Chondrocyte (in vitro differentiated cells): ENCODE measurements at regions not wholly inside any gene's neighbourhood (a gene's known extent, or its start where the extent isn't known, plus 50 kb on each side); places are given as distances from the start of the nearest gene placed in this dataset.

ENCODE experiments used
- DNase-seq: peaks from one replicate; pipeline ENCODE4 v3.0.0; 2021; ENCODE audit warnings: mixed read lengths, low spot score
- H3K27ac Mint-ChIP-seq: one replicate; pipeline ENCODE4 v1.8.0; 2021; ENCODE audit warnings: mild to moderate bottlenecking, moderate library complexity, mixed read lengths; ENCODE audit not compliant: unreplicated experiment
- H3K27me3 Mint-ChIP-seq: 2 replicates; pipeline ENCODE4 v1.8.0; 2021; ENCODE audit warnings: low read depth, mixed read lengths
- H3K36me3 Mint-ChIP-seq: 2 replicates; pipeline ENCODE4 v1.8.0; 2021; ENCODE audit warnings: low read depth, mixed read lengths
- H3K4me1 Mint-ChIP-seq: 2 replicates; pipeline ENCODE4 v1.8.0; 2021; ENCODE audit warnings: low read depth, mild to moderate bottlenecking, mixed read lengths
- H3K4me3 Mint-ChIP-seq: one replicate; pipeline ENCODE4 v1.8.0; 2021; ENCODE audit warnings: mild to moderate bottlenecking, moderate library complexity, mixed read lengths; ENCODE audit not compliant: unreplicated experiment
- H3K9me3 Mint-ChIP-seq: 2 replicates; pipeline ENCODE4 v1.8.0; 2021; ENCODE audit warnings: low read depth, mixed read lengths
- TF ChIP-seq, protein P1 (sequence below): fragments of 200-600 bp; sonication (generic); IDR thresholded peaks from 2 replicates; pipeline ENCODE4 v1.5.0; 2021; ENCODE audit warnings: antibody characterized with exemption, mild to moderate bottlenecking, moderate library complexity

- peaks cover 6% of the 10 kb centered on the region for H3K27me3 Mint-ChIP-seq
- no peak overlapping the region for H3K27ac Mint-ChIP-seq
- H3K4me3 Mint-ChIP-seq: no peak overlapping the region
- H3K36me3 Mint-ChIP-seq: peaks cover 2% of the 10 kb centered on the region
- H3K4me1 Mint-ChIP-seq: peaks cover 13% of the 10 kb centered on the region
- TF ChIP-seq, protein P1, sequence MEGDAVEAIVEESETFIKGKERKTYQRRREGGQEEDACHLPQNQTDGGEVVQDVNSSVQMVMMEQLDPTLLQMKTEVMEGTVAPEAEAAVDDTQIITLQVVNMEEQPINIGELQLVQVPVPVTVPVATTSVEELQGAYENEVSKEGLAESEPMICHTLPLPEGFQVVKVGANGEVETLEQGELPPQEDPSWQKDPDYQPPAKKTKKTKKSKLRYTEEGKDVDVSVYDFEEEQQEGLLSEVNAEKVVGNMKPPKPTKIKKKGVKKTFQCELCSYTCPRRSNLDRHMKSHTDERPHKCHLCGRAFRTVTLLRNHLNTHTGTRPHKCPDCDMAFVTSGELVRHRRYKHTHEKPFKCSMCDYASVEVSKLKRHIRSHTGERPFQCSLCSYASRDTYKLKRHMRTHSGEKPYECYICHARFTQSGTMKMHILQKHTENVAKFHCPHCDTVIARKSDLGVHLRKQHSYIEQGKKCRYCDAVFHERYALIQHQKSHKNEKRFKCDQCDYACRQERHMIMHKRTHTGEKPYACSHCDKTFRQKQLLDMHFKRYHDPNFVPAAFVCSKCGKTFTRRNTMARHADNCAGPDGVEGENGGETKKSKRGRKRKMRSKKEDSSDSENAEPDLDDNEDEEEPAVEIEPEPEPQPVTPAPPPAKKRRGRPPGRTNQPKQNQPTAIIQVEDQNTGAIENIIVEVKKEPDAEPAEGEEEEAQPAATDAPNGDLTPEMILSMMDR: no peak
- peaks cover 6% of the 10 kb centered on the region for H3K9me3 Mint-ChIP-seq
- no peak for DNase-seq
Measured at GRCh38 chr5:174411479-174411819, 312.9 kb upstream of the MSX2 start.

- no peak overlapping the region for H3K27ac Mint-ChIP-seq
- H3K4me3 Mint-ChIP-seq: no peak overlapping the region
- peaks cover 6% of the 10 kb centered on the region for H3K9me3 Mint-ChIP-seq
- H3K36me3 Mint-ChIP-seq: peaks cover 2% of the 10 kb centered on the region
- peaks cover 13% of the 10 kb centered on the region for H3K4me1 Mint-ChIP-seq
- TF ChIP-seq, protein P1: no peak
- no peak for DNase-seq
- peaks cover 3% of the 10 kb centered on the region for H3K27me3 Mint-ChIP-seq
Measured at GRCh38 chr5:174412374-174412773, 312.0 kb upstream of the MSX2 start.

- Mint-ChIP-seq H3K27me3 (no peaks in the 10 kb centered on the region), H3K9me3 (peaks cover 6% of the 10 kb centered on the region), H3K4me1 (peaks cover 13% of the 10 kb centered on the region), H3K36me3 (no peaks in the 10 kb centered on the region), H3K27ac (no peak overlapping the region), H3K4me3 (no peak overlapping the region)
- TF ChIP-seq, protein P1: no peak
- DNase-seq: no peak
Measured at GRCh38 chr5:174412941-174413340, 311.4 kb upstream of the MSX2 start.

DNA sequence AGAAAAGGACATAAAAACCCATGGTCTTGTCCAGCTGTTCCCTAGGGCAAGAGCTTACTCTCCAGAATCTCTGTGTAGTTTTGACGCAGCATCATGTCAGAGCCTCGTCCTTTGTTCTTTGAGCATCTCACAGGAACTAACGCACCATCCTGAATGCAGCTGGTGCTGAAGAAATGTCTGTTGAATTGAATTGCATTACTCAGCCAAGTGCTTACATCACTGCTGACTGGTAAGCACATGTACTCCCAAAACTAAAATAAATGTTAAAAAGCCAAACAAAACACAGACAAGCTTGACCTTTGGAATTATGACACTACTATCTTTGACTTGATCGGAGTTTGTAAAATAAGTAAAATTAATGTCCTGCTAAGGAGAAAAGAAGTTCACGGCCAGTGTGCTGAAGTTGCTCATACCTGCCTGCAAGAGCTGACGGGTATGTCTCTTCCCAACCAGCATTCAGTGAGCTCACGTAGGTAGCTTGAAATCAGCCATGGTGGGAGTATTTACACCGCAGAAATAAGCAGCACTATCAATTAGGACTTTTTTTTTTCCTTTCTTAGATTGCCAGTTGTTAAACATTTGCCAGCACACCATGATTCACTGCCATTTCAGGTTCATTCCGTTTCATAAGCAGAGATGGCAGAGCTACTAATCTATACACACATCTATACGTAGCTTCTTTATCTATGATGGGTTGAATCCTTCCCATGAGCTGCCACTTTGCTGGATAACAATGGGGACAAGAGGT is 310.6 kb upstream of the MSX2 start:
- H3K36me3 Mint-ChIP-seq: no peaks in the 10 kb centered on the region
- H3K27ac Mint-ChIP-seq: no peak overlapping the region
- H3K4me3 Mint-ChIP-seq: no peak overlapping the region
- no peaks in the 10 kb centered on the region for H3K27me3 Mint-ChIP-seq
- H3K4me1 Mint-ChIP-seq: peaks cover 13% of the 10 kb centered on the region
- TF ChIP-seq, protein P1: no peak
- H3K9me3 Mint-ChIP-seq: peaks cover 6% of the 10 kb centered on the region
- no peak for DNase-seq

GRCh38 chr5:174414315-174414710 is 310.1 kb upstream of the MSX2 start:
- TF ChIP-seq, protein P1: no peak
- DNase-seq: no peak
- Mint-ChIP-seq H3K4me1 (peaks cover 18% of the 10 kb centered on the region), H3K36me3 (no peaks in the 10 kb centered on the region), H3K27me3 (no peaks in the 10 kb centered on the region), H3K27ac (no peak overlapping the region), H3K4me3 (no peak overlapping the region), H3K9me3 (peaks cover 3% of the 10 kb centered on the region)
